ENCODE measurements at regions not wholly inside any gene's neighbourhood (a gene's known extent, or its start where the extent isn't known, plus 50 kb on each side); places are given as distances from the start of the nearest gene placed in this dataset.

GRCh38 chr13:34085204-34085603 is 267.3 kb downstream of the RFC3 start:
- no peak for TF ChIP-seq CTCF (IDR thresholded peaks at IDR 0.05)
- TF ChIP-seq POLR2A (IDR thresholded peaks at IDR 0.05), result no peak

Measured in thyroid gland (tissue), 4 donors.